Lung (tissue), 11 donors: ENCODE measurements at regions not wholly inside any gene's neighbourhood (a gene's known extent, or its start where the extent isn't known, plus 50 kb on each side); places are given as distances from the start of the nearest gene placed in this dataset.
"Not testable (repeated sequence)": the region's sequence is repeated elsewhere in the genome, so short reads cannot be mapped to it uniquely, and the experiment has no call there.

Experiments
- ATAC-seq: fragments of 200-7000 bp; cut with Tn5 transposase; one replicate; pipeline ENCODE4 v1.9.1; 2020; ENCODE audit warnings: moderate number of reproducible peaks; ENCODE audit not compliant: insufficient read depth, low FRiP score
- DNase-seq, 3 donors: peaks; one replicate each; pipeline ENCODE4 v3.0.0-alpha.2; 2013 to 2017
- H3K27ac ChIP-seq, 2 donors: one replicate each; pipeline ENCODE4 v1.5.1; 2013; ENCODE audit warnings: mild to moderate bottlenecking in 2 of 2, moderate library complexity in 2 of 2, control low read depth in 1 of 2, inconsistent platforms in 1 of 2, low read depth in 1 of 2, low read length in 1 of 2
- H3K27me3 ChIP-seq, 3 donors: one replicate each; pipeline ENCODE4 v1.5.1; 2013; ENCODE audit warnings: low read length in 2 of 3; ENCODE audit not compliant: control insufficient read depth in 3 of 3, insufficient read depth in 3 of 3
- H3K36me3 ChIP-seq, 4 donors: one replicate each; pipeline ENCODE4 v1.5.1; 2013; ENCODE audit warnings: low read length in 4 of 4, mild to moderate bottlenecking in 1 of 4, moderate library complexity in 1 of 4; ENCODE audit not compliant: control insufficient read depth in 4 of 4, insufficient read depth in 4 of 4
- H3K4me1 ChIP-seq, 5 donors: one replicate each; pipeline ENCODE4 v1.5.1; 2013; ENCODE audit warnings: low read length in 5 of 5, mild to moderate bottlenecking in 2 of 5, moderate library complexity in 1 of 5; ENCODE audit not compliant: control insufficient read depth in 5 of 5, insufficient read depth in 5 of 5
- H3K4me3 ChIP-seq: one replicate; pipeline ENCODE4 v1.5.1; 2013; ENCODE audit warnings: mild to moderate bottlenecking, control low read depth, moderate library complexity
- H3K9ac ChIP-seq, 2 donors: one replicate each; pipeline ENCODE4 v1.5.1; 2013; ENCODE audit warnings: low read length in 2 of 2, control low read depth in 1 of 2; ENCODE audit not compliant: insufficient read depth in 1 of 2
- H3K9me3 ChIP-seq, 4 donors: one replicate each; pipeline ENCODE4 v1.5.1; 2013; ENCODE audit warnings: low read length in 3 of 4, mild to moderate bottlenecking in 1 of 4, moderate library complexity in 1 of 4; ENCODE audit not compliant: control insufficient read depth in 4 of 4, insufficient read depth in 3 of 4
- CTCF ChIP-seq: IDR thresholded peaks from 2 replicates; pipeline ENCODE4 v1.5.1; 2012; ENCODE audit warnings: mild to moderate bottlenecking; ENCODE audit errors: control extremely low read depth, extremely low read depth
- WGBS, 2 donors: extraction: QIAGEN DNeasy Blood & Tissue Kit; methylation state at CpG; one replicate each; pipeline ENCODE4 v1.1.7; 2013; 5-methylcytosine and 5-hydroxymethylcytosine counted together
- donor health status: control.
- donor health status: control.
- donor health status: Bipolar disorder and iron deficiency.
- donor health status: healthy.
- donor health status: DM: yes; HTN: yes; CAD: no.

- Histone ChIP-seq H3K4me3 (no peak overlapping the region), H3K36me3 (no peaks in the 10 kb centered on the region), H3K4me1 (no peaks in the 10 kb centered on the region), H3K9ac (no peak overlapping the region), H3K27ac (no peak overlapping the region), H3K27me3 (no peaks in the 10 kb centered on the region), H3K9me3 (peaks cover 0 to 8% (median 0%) of the 10 kb centered on the region in 4 donors)
- DNase-seq (no peak), ATAC-seq (no peak)
- WGBS, 2 donors: 4 to 39% methylated on average over 1 of the region's 1 CpG
- TF ChIP-seq CTCF: no peak
Observed at GRCh38 chr16:60100371-60100770, 1366.3 kb upstream of the GOT2 start.

- Histone ChIP-seq H3K27me3 (no peaks in the 10 kb centered on the region), H3K9me3 (no peaks in the 10 kb centered on the region), H3K4me1 (no peaks in the 10 kb centered on the region), H3K4me3 (no peak overlapping the region), H3K27ac (no peak overlapping the region), H3K9ac (no peak overlapping the region), H3K36me3 (no peaks in the 10 kb centered on the region)
- ATAC-seq (no peak), DNase-seq (no peak)
- no peak for TF ChIP-seq CTCF
- WGBS, 2 donors: 40 to 65% methylated on average over 3 of the region's 3 CpGs
Observed at GRCh38 chr16:60091529-60091928, 1357.4 kb upstream of the GOT2 start.

GRCh38 chr16:60091071-60091470 lies 1357.0 kb upstream of the GOT2 start:
- Histone ChIP-seq H3K4me3 (no peak overlapping the region), H3K36me3 (no peaks in the 10 kb centered on the region), H3K4me1 (no peaks in the 10 kb centered on the region), H3K27ac (no peak overlapping the region), H3K27me3 (no peaks in the 10 kb centered on the region), H3K9me3 (no peaks in the 10 kb centered on the region), H3K9ac (no peak overlapping the region)
- no peak for TF ChIP-seq CTCF
- ATAC-seq (no peak), DNase-seq (no peak)

GRCh38 chr16:60087530-60087929 lies 1353.4 kb upstream of the GOT2 start:
- Histone ChIP-seq H3K9ac (no peak overlapping the region), H3K4me1 (no peaks in the 10 kb centered on the region), H3K27me3 (no peaks in the 10 kb centered on the region), H3K9me3 (peaks cover 0 to 5% (median 0%) of the 10 kb centered on the region in 4 donors), H3K36me3 (no peaks in the 10 kb centered on the region), H3K4me3 (no peak overlapping the region), H3K27ac (no peak overlapping the region)
- no peak for TF ChIP-seq CTCF
- ATAC-seq: no peak
- DNase-seq: no peak

GRCh38 chr16:60078819-60079218 lies 1344.7 kb upstream of the GOT2 start:
- not testable (repeated sequence) for H3K9ac ChIP-seq, H3K9me3 ChIP-seq, H3K4me1 ChIP-seq, DNase-seq, H3K27ac ChIP-seq, ATAC-seq, H3K36me3 ChIP-seq, H3K27me3 ChIP-seq, H3K4me3 ChIP-seq
- 94 to 95% methylated on average over 8 to 9 of the region's 10 CpGs for WGBS, 2 donors
